SK-N-SH (cell line): ENCODE measurements at regions not wholly inside any gene's neighbourhood (a gene's known extent, or its start where the extent isn't known, plus 50 kb on each side); places are given as distances from the start of the nearest gene placed in this dataset.

Experiments used
- CTCF ChIA-PET: fragments of 300-600, 350-600 bp; formaldehyde crosslinking; extraction: SDS; loops from one replicate; lab custom pipeline; 2021; lab: Yijun Ruan, JAX
- POLR2A ChIA-PET: fragments of 350-600 bp; sonication (Branson Sonifier 250); formaldehyde crosslinking; extraction: SDS; loops from one replicate; lab custom pipeline; 2020; ENCODE audit warnings: antibody characterized with exemption, inconsistent platforms; lab: Yijun Ruan, JAX
- DNase-seq: peaks from one replicate; pipeline ENCODE4 v3.0.0; 2012
- H2AFZ ChIP-seq: fragments of 200-600 bp; sonication (generic); 2 replicates; pipeline ENCODE4 v1.8.1; 2016; ENCODE audit warnings: antibody characterized with exemption, mild to moderate bottlenecking, low read depth
- H3F3A ChIP-seq: fragments of 200-600 bp; sonication (generic); replicated peaks from 2 replicates; pipeline ENCODE3; 2016; ENCODE audit warnings: antibody characterized with exemption, mild to moderate bottlenecking; ENCODE audit not compliant: insufficient read depth
- H3K27ac ChIP-seq, 2 experiments: fragments of 200-500 bp in 1 of 2; fragments of 200-600 bp in 1 of 2; sonication (Bioruptor generic) in 1 of 2; sonication (generic), shearing (Covaris generic) in 1 of 2; 2 replicates each; pipeline versions ENCODE4 v1.5.1 to v1.6.1; 2014 to 2016; ENCODE audit warnings: low read depth in 2 of 2, inconsistent platforms in 1 of 2, low read length in 1 of 2, mild to moderate bottlenecking in 1 of 2, mixed read lengths in 1 of 2
- H3K27me3 ChIP-seq: fragments of 200-600 bp; sonication (generic), shearing (Covaris generic); 2 replicates; pipeline ENCODE4 v1.6.1; 2016; ENCODE audit warnings: mixed run types; ENCODE audit not compliant: insufficient read depth
- H3K36me3 ChIP-seq, 2 experiments: fragments of 200-500 bp in 1 of 2; fragments of 200-600 bp in 1 of 2; sonication (Bioruptor generic) in 1 of 2; sonication (generic) in 1 of 2; replicated peaks in 1 of 2; 2 replicates each; pipeline versions ENCODE3 to v1.5.1; 2014 to 2016; ENCODE audit warnings: low read length in 1 of 2, mild to moderate bottlenecking in 1 of 2; ENCODE audit not compliant: insufficient read depth in 2 of 2, control insufficient read depth in 1 of 2
- H3K4me1 ChIP-seq, 2 experiments: fragments of 200-500 bp in 1 of 2; fragments of 200-600 bp in 1 of 2; sonication (Bioruptor generic) in 1 of 2; sonication (generic), shearing (Covaris generic) in 1 of 2; 2 replicates each; pipeline versions ENCODE4 v1.5.1 to v1.6.1; 2014 to 2016; ENCODE audit warnings: low read depth in 1 of 2, low read length in 1 of 2, mixed run types in 1 of 2; ENCODE audit not compliant: insufficient read depth in 2 of 2, control insufficient read depth in 1 of 2
- H3K4me2 ChIP-seq: fragments of 200-600 bp; sonication (generic), shearing (Covaris generic); 2 replicates; pipeline ENCODE4 v1.6.1; 2017; ENCODE audit warnings: mixed run types
- H3K4me3 ChIP-seq, 2 experiments: fragments of 200-500 bp in 1 of 2; fragments of 200-600 bp in 1 of 2; sonication (Bioruptor generic) in 1 of 2; sonication (generic), shearing (Covaris generic) in 1 of 2; 2 replicates each; pipeline versions ENCODE4 v1.5.1 to v1.8.1; 2014 to 2016; ENCODE audit warnings: low read depth in 2 of 2, inconsistent platforms in 1 of 2, low read length in 1 of 2, mild to moderate bottlenecking in 1 of 2, mixed read lengths in 1 of 2, moderate library complexity in 1 of 2
- H3K79me2 ChIP-seq: fragments of 200-600 bp; sonication (generic); 2 replicates; pipeline ENCODE4 v1.8.1; 2017; ENCODE audit warnings: mild to moderate bottlenecking; ENCODE audit not compliant: insufficient read depth
- H3K9ac ChIP-seq: fragments of 200-600 bp; sonication (generic); 2 replicates; pipeline ENCODE4 v1.6.1; 2017; ENCODE audit warnings: mixed run types
- H3K9me2 ChIP-seq: fragments of 200-600 bp; sonication (generic); 2 replicates; pipeline ENCODE4 v1.6.1; 2017; ENCODE audit warnings: mixed run types
- H3K9me3 ChIP-seq: fragments of 200-600 bp; sonication (generic); 2 replicates; pipeline ENCODE4 v1.6.1; 2017; ENCODE audit warnings: mixed run types, mild to moderate bottlenecking, moderate library complexity
- H4K20me1 ChIP-seq: fragments of 200-600 bp; sonication (generic); 2 replicates; pipeline ENCODE4 v1.6.1; 2017; ENCODE audit warnings: mild to moderate bottlenecking, mixed run types; ENCODE audit not compliant: insufficient read depth
- CHD2 ChIP-seq: fragments of 150-350 bp; IDR thresholded peaks from 2 replicates; pipeline ENCODE4 v1.6.1; 2018; ENCODE audit warnings: low read length; ENCODE audit not compliant: partially characterized antibody
- CTCF ChIP-seq: fragments of 200-600 bp; sonication (generic); IDR thresholded peaks from 2 replicates; pipeline ENCODE4 v1.6.1; 2017; ENCODE audit warnings: antibody characterized with exemption, mild to moderate bottlenecking, moderate library complexity
- EP300 ChIP-seq, 2 experiments: IDR thresholded peaks; 2 replicates each; pipeline versions ENCODE4 v1.4.0 to v1.6.1; 2012; ENCODE audit warnings: borderline replicate concordance in 1 of 2, low read depth in 1 of 2, low read length in 1 of 2
- FOSL2 ChIP-seq: IDR thresholded peaks from 2 replicates; pipeline ENCODE4 v1.4.0; 2012; ENCODE audit warnings: low read depth, mild to moderate bottlenecking, moderate library complexity, borderline replicate concordance
- FOXJ3 ChIP-seq: sonication (generic); formaldehyde crosslinking; IDR thresholded peaks from 2 replicates; pipeline ENCODE4 v1.5.1; 2020; ENCODE audit warnings: mild to moderate bottlenecking, missing genetic modification reagents
- FOXM1 ChIP-seq: IDR thresholded peaks from 2 replicates; pipeline ENCODE4 v1.4.0; 2012; ENCODE audit warnings: low read depth, mild to moderate bottlenecking
- IRF3 ChIP-seq: fragments of 150-350 bp; IDR thresholded peaks from 2 replicates; pipeline ENCODE4 v1.6.1; 2016; ENCODE audit warnings: mild to moderate bottlenecking, low read depth, low read length
- JUND ChIP-seq: IDR thresholded peaks from 2 replicates; pipeline ENCODE4 v1.4.0; 2012
- MXI1 ChIP-seq: IDR thresholded peaks from 2 replicates; pipeline ENCODE4 v1.6.1; 2012; ENCODE audit warnings: mild to moderate bottlenecking, low read depth, low read length, improper control_type of control experiment
- POLR2AphosphoS5 ChIP-seq: IDR thresholded peaks from 2 replicates; pipeline ENCODE4 v1.6.1; 2012; ENCODE audit warnings: low read depth, low read length
- RAD21 ChIP-seq: IDR thresholded peaks from 2 replicates; pipeline ENCODE4 v1.6.1; 2012; ENCODE audit warnings: mild to moderate bottlenecking, low read length
- RCOR1 ChIP-seq: fragments of 150-350 bp; IDR thresholded peaks from 2 replicates; pipeline ENCODE4 v1.6.1; 2017; ENCODE audit warnings: antibody characterized with exemption, low read length
- REST ChIP-seq: IDR thresholded peaks from 2 replicates; pipeline ENCODE4 v1.6.1; 2012; ENCODE audit warnings: mild to moderate bottlenecking, low read depth, low read length, moderate library complexity
- RXRA ChIP-seq: IDR thresholded peaks from 2 replicates; pipeline ENCODE4 v1.4.0; 2012; ENCODE audit warnings: low read depth, mild to moderate bottlenecking, borderline replicate concordance
- TCF12 ChIP-seq: IDR thresholded peaks from 2 replicates; pipeline ENCODE4 v1.4.0; 2012
- USF2 ChIP-seq: fragments of 150-350 bp; IDR thresholded peaks from 2 replicates; pipeline ENCODE4 v1.6.1; 2017; ENCODE audit warnings: antibody characterized with exemption, low read length, low read depth, borderline replicate concordance
- ZBTB33 ChIP-seq: IDR thresholded peaks from 2 replicates; pipeline ENCODE4 v1.4.0; 2012; ENCODE audit warnings: low read depth, borderline replicate concordance
- WGBS: methylation state at CpG from one replicate; pipeline ENCODE4 v1.1.6; 2017; ENCODE audit warnings: low lambda C conversion rate; 5-methylcytosine and 5-hydroxymethylcytosine counted together
- TF ChIP-seq, protein P1 (sequence below): IDR thresholded peaks from 2 replicates; pipeline ENCODE4 v1.4.0; 2012; ENCODE audit warnings: low read depth, borderline replicate concordance
- TF ChIP-seq, protein P2 (sequence below): IDR thresholded peaks from 2 replicates; pipeline ENCODE4; 2012
- TF ChIP-seq, protein P3 (sequence below): IDR thresholded peaks from 2 replicates; pipeline ENCODE4 v1.4.0; 2012; ENCODE audit warnings: low read depth

- no peak for DNase-seq
- no peak overlapping the region for H3K4me3 ChIP-seq
- no peak overlapping the region for H2AFZ ChIP-seq
- H4K20me1 ChIP-seq: no peaks in the 10 kb centered on the region
- no peak overlapping the region for H3K4me2 ChIP-seq
- no peak for TF ChIP-seq MXI1
- no peak for TF ChIP-seq RAD21
- TF ChIP-seq EP300 (IDR thresholded peaks at IDR 0.05; ENCODE audit: borderline replicate concordance in 1 of 2, low read depth in 1 of 2, low read length in 1 of 2): no peak
- no peak for TF ChIP-seq CHD2
- no peak for TF ChIP-seq ZBTB33
- TF ChIP-seq, protein P1, sequence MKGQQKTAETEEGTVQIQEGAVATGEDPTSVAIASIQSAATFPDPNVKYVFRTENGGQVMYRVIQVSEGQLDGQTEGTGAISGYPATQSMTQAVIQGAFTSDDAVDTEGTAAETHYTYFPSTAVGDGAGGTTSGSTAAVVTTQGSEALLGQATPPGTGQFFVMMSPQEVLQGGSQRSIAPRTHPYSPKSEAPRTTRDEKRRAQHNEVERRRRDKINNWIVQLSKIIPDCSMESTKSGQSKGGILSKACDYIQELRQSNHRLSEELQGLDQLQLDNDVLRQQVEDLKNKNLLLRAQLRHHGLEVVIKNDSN: no peak
- no peak for TF ChIP-seq JUND
- TF ChIP-seq TCF12: no peak
- TF ChIP-seq RCOR1: no peak
- no peak for TF ChIP-seq FOXJ3 (CRISPR knock-in tag)
- TF ChIP-seq IRF3: no peak
- TF ChIP-seq, protein P2, sequence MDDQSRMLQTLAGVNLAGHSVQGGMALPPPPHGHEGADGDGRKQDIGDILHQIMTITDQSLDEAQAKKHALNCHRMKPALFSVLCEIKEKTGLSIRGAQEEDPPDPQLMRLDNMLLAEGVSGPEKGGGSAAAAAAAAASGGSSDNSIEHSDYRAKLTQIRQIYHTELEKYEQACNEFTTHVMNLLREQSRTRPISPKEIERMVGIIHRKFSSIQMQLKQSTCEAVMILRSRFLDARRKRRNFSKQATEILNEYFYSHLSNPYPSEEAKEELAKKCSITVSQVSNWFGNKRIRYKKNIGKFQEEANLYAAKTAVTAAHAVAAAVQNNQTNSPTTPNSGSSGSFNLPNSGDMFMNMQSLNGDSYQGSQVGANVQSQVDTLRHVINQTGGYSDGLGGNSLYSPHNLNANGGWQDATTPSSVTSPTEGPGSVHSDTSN: no peak
- TF ChIP-seq, protein P3, sequence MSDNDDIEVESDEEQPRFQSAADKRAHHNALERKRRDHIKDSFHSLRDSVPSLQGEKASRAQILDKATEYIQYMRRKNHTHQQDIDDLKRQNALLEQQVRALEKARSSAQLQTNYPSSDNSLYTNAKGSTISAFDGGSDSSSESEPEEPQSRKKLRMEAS: no peak
- TF ChIP-seq USF2: no peak
- TF ChIP-seq FOSL2: no peak
- TF ChIP-seq CTCF: no peak
- TF ChIP-seq REST: no peak
- TF ChIP-seq FOXM1: no peak
- TF ChIP-seq POLR2AphosphoS5: no peak
- no peak for TF ChIP-seq RXRA
- H3K9me2 ChIP-seq: no peaks in the 10 kb centered on the region
- CTCF ChIA-PET: interaction anchor here (1.4 kb wide), 1 partner anchor 16 kb away, joined by 4 read pairs; no protein-coding TSS in a partner anchor
- H3K79me2 ChIP-seq: no peaks in the 10 kb centered on the region
- no peak overlapping the region for H3K9ac ChIP-seq
- H3K9me3 ChIP-seq: no peaks in the 10 kb centered on the region
- H3K27me3 ChIP-seq: no peaks in the 10 kb centered on the region
- peaks cover 0 to 5% of the 10 kb centered on the region in 2 experiments; a peak in 1 of 4 replicates for H3K4me1 ChIP-seq
- no peaks in the 10 kb centered on the region for H3K36me3 ChIP-seq
- WGBS: 50% methylated on average over 4 of the region's 17 CpGs
- H3K27ac ChIP-seq: no peak overlapping the region
- no peaks in the 10 kb centered on the region for H3F3A ChIP-seq
- POLR2A ChIA-PET: no interaction called here
These were observed 86.3 kb downstream of the SNX5 start for GRCh38 chr20:17882065-17882833.
